ENCODE measurements at regions not wholly inside any gene's neighbourhood (a gene's known extent, or its start where the extent isn't known, plus 50 kb on each side); places are given as distances from the start of the nearest gene placed in this dataset.

DNA sequence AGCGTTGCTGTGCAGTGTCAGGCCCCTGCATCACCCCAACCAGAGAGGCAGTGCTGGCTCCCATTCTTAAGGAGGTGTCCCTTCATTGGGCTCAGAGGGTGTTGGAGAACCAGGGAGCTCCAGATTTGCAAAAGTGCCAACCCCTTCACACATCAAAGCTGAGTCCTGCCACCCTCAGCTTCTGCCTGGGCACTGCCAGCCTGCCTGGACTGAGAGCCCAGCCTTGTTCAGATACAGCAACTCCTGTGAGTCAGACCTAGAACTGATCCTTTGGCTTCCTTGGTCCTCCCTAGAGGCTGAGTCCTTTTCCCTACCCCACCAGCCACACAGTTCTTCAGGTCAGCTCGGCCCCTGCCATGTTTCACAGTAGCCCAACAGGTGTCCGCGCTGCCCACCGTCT, 424.9 kb upstream of the MYT1L start:
- H3K4me3 ChIP-seq (ENCODE audit: low read depth in 1 of 5, low read length in 5 of 5) = no peak overlapping the region
- H3K27me3 ChIP-seq (ENCODE audit: control insufficient read depth in 5 of 5, insufficient read depth in 4 of 5, low read length in 5 of 5) = no peaks in the 10 kb centered on the region
- no peak overlapping the region for H3K9ac ChIP-seq (ENCODE audit: low read length in 5 of 5)
- H3K4me1 ChIP-seq (ENCODE audit: control insufficient read depth in 5 of 5, insufficient read depth in 5 of 5, low read length in 5 of 5) = peaks cover 0 to 20% (median 16%) of the 10 kb centered on the region in 5 donors
- peaks cover 2 to 14% (median 8%) of the 10 kb centered on the region in 5 donors for H3K9me3 ChIP-seq (ENCODE audit: control insufficient read depth in 5 of 5, low read length in 5 of 5)
- no peaks in the 10 kb centered on the region for H3K36me3 ChIP-seq (ENCODE audit: control insufficient read depth in 5 of 5, insufficient read depth in 5 of 5, low read length in 5 of 5)
- no peak overlapping the region for H3K27ac ChIP-seq (ENCODE audit: low read depth, low read length)

- Histone ChIP-seq H3K9me3 (ENCODE audit: control insufficient read depth in 5 of 5, low read length in 5 of 5) (peaks cover 0 to 9% (median 2%) of the 10 kb centered on the region in 5 donors), H3K4me1 (ENCODE audit: control insufficient read depth in 5 of 5, insufficient read depth in 5 of 5, low read length in 5 of 5) (peaks cover 0 to 20% (median 16%) of the 10 kb centered on the region in 5 donors), H3K9ac (ENCODE audit: low read length in 5 of 5) (no peak overlapping the region), H3K36me3 (ENCODE audit: control insufficient read depth in 5 of 5, insufficient read depth in 5 of 5, low read length in 5 of 5) (no peaks in the 10 kb centered on the region), H3K4me3 (ENCODE audit: low read depth in 1 of 5, low read length in 5 of 5) (no peak overlapping the region), H3K27me3 (ENCODE audit: control insufficient read depth in 5 of 5, insufficient read depth in 4 of 5, low read length in 5 of 5) (no peaks in the 10 kb centered on the region), H3K27ac (ENCODE audit: low read depth, low read length) (no peak overlapping the region)
Observed at GRCh38 chr2:2754940-2755339, 423.9 kb upstream of the MYT1L start.

- Histone ChIP-seq H3K36me3 (ENCODE audit: control insufficient read depth in 5 of 5, insufficient read depth in 5 of 5, low read length in 5 of 5) (no peaks in the 10 kb centered on the region), H3K27me3 (ENCODE audit: control insufficient read depth in 5 of 5, insufficient read depth in 4 of 5, low read length in 5 of 5) (no peaks in the 10 kb centered on the region), H3K9me3 (ENCODE audit: control insufficient read depth in 5 of 5, low read length in 5 of 5) (peaks cover 0 to 9% (median 2%) of the 10 kb centered on the region in 5 donors), H3K27ac (ENCODE audit: low read depth, low read length) (no peak overlapping the region), H3K4me1 (ENCODE audit: control insufficient read depth in 5 of 5, insufficient read depth in 5 of 5, low read length in 5 of 5) (peaks cover 0 to 24% (median 19%) of the 10 kb centered on the region in 5 donors), H3K4me3 (ENCODE audit: low read depth in 1 of 5, low read length in 5 of 5) (no peak overlapping the region), H3K9ac (ENCODE audit: low read length in 5 of 5) (no peak overlapping the region)
Observed at GRCh38 chr2:2751715-2752315, 420.7 kb upstream of the MYT1L start.

GRCh38 chr2:2750867-2751714, 420.0 kb upstream of the MYT1L start:
- H3K9ac ChIP-seq (ENCODE audit: low read length in 5 of 5) = no peak overlapping the region
- H3K9me3 ChIP-seq (ENCODE audit: control insufficient read depth in 5 of 5, low read length in 5 of 5) = peaks cover 0 to 9% (median 2%) of the 10 kb centered on the region in 5 donors
- no peaks in the 10 kb centered on the region for H3K27me3 ChIP-seq (ENCODE audit: control insufficient read depth in 5 of 5, insufficient read depth in 4 of 5, low read length in 5 of 5)
- no peak overlapping the region for H3K4me3 ChIP-seq (ENCODE audit: low read depth in 1 of 5, low read length in 5 of 5)
- no peaks in the 10 kb centered on the region for H3K36me3 ChIP-seq (ENCODE audit: control insufficient read depth in 5 of 5, insufficient read depth in 5 of 5, low read length in 5 of 5)
- no peak overlapping the region for H3K27ac ChIP-seq (ENCODE audit: low read depth, low read length)
- peaks cover 0 to 17% (median 12%) of the 10 kb centered on the region in 5 donors for H3K4me1 ChIP-seq (ENCODE audit: control insufficient read depth in 5 of 5, insufficient read depth in 5 of 5, low read length in 5 of 5)

DNA sequence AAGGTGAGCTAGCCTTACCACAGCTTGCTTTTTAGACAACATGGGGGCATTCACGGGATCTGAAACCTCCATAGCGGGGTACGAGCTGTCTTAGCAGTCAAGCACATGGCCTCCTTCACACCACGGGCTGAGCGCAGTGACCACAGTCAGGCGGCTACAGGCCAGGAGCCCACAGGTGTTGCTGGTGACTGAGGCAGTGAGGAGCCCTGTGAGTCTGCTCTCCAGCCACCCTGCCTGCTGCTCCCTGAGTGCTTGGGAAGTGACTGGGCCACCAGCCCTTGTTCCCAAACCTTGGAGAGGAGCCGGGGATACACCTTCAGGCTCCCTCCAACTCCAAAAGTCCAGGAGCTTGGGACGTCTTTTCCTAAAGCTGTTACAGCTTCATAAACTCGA, 418.1 kb upstream of the MYT1L start:
- H3K9ac ChIP-seq (ENCODE audit: low read length in 5 of 5) = no peak overlapping the region
- H3K27ac ChIP-seq (ENCODE audit: low read depth, low read length) = no peak overlapping the region
- peaks cover 0 to 11% (median 7%) of the 10 kb centered on the region in 5 donors for H3K4me1 ChIP-seq (ENCODE audit: control insufficient read depth in 5 of 5, insufficient read depth in 5 of 5, low read length in 5 of 5)
- H3K9me3 ChIP-seq (ENCODE audit: control insufficient read depth in 5 of 5, low read length in 5 of 5) = peaks cover 0 to 8% (median 2%) of the 10 kb centered on the region in 5 donors
- H3K27me3 ChIP-seq (ENCODE audit: control insufficient read depth in 5 of 5, insufficient read depth in 4 of 5, low read length in 5 of 5) = no peaks in the 10 kb centered on the region
- H3K36me3 ChIP-seq (ENCODE audit: control insufficient read depth in 5 of 5, insufficient read depth in 5 of 5, low read length in 5 of 5) = no peaks in the 10 kb centered on the region
- no peak overlapping the region for H3K4me3 ChIP-seq (ENCODE audit: low read depth in 1 of 5, low read length in 5 of 5)

- Histone ChIP-seq H3K9ac (ENCODE audit: low read length in 5 of 5) (no peak overlapping the region), H3K36me3 (ENCODE audit: control insufficient read depth in 5 of 5, insufficient read depth in 5 of 5, low read length in 5 of 5) (no peaks in the 10 kb centered on the region)
Observed at GRCh38 chr2:2748399-2749205, 417.5 kb upstream of the MYT1L start.

DNA sequence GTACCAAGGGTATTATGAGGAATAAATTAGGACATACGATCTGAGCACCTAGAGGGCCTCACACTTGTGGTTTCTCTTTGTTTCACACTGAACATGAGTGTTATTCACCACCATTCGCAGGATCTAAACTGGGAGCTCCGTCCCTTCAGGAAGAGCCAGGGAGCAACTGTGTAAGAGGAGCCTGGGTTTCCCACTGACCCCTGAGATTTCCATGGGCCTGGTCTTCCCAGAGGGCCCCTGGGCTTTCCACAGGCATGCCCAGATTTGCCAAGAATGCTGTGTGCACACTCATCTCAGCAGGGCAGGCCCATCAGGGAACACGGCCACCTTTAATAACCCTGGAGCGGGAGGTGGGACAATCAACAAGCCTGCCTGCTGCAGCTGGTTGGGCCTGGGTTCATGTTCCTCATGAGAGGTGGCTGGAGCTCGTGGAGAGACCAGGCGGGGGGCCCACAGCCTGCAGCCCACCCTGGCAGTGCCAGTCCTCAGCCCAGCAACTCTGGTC, 416.8 kb upstream of the MYT1L start:
- H3K36me3 ChIP-seq (ENCODE audit: control insufficient read depth in 5 of 5, insufficient read depth in 5 of 5, low read length in 5 of 5) = no peaks in the 10 kb centered on the region
- H3K4me3 ChIP-seq (ENCODE audit: low read depth in 1 of 5, low read length in 5 of 5) = no peak overlapping the region
- H3K9me3 ChIP-seq (ENCODE audit: control insufficient read depth in 5 of 5, low read length in 5 of 5) = no peaks in the 10 kb centered on the region
- H3K27me3 ChIP-seq (ENCODE audit: control insufficient read depth in 5 of 5, insufficient read depth in 4 of 5, low read length in 5 of 5) = no peaks in the 10 kb centered on the region
- no peak overlapping the region for H3K27ac ChIP-seq (ENCODE audit: low read depth, low read length)
- no peak overlapping the region for H3K9ac ChIP-seq (ENCODE audit: low read length in 5 of 5)
- peaks cover 0 to 21% (median 14%) of the 10 kb centered on the region in 5 donors for H3K4me1 ChIP-seq (ENCODE audit: control insufficient read depth in 5 of 5, insufficient read depth in 5 of 5, low read length in 5 of 5)

More at GRCh38 chr2:2748399-2749205, 417.5 kb upstream of the MYT1L start:
- peaks cover 0 to 3% (median 2%) of the 10 kb centered on the region in 5 donors for H3K9me3 ChIP-seq (ENCODE audit: control insufficient read depth in 5 of 5, low read length in 5 of 5)
- H3K27ac ChIP-seq (ENCODE audit: low read depth, low read length) = no peak overlapping the region
- H3K27me3 ChIP-seq (ENCODE audit: control insufficient read depth in 5 of 5, insufficient read depth in 4 of 5, low read length in 5 of 5) = no peaks in the 10 kb centered on the region
- peaks cover 0 to 14% (median 8%) of the 10 kb centered on the region in 5 donors for H3K4me1 ChIP-seq (ENCODE audit: control insufficient read depth in 5 of 5, insufficient read depth in 5 of 5, low read length in 5 of 5)
- H3K4me3 ChIP-seq (ENCODE audit: low read depth in 1 of 5, low read length in 5 of 5) = no peak overlapping the region

DNA sequence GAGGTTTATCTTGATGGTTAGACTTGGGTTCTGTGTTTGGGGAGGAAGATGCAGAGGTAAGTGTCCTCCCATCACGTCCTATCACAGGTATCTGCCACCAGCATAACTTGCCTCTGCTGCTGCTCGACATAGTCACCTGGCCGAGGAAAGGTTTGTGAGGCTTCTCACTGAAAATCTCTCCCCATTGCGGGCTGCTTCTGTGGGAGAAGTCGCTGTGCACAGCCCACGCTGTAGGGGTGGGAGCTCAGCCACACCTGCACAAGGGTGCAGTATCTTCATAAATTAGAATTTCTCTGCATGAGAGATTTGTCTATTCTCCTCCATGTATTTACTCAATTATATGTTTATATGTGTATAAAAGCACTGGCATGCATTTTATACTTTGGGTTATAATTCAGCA, 415.7 kb upstream of the MYT1L start:
- no peaks in the 10 kb centered on the region for H3K9me3 ChIP-seq (ENCODE audit: control insufficient read depth in 5 of 5, low read length in 5 of 5)

GRCh38 chr2:2744958-2745715, 414.1 kb upstream of the MYT1L start:
- Histone ChIP-seq H3K4me1 (ENCODE audit: control insufficient read depth in 5 of 5, insufficient read depth in 5 of 5, low read length in 5 of 5) (peaks cover 0 to 25% (median 14%) of the 10 kb centered on the region in 5 donors), H3K27me3 (ENCODE audit: control insufficient read depth in 5 of 5, insufficient read depth in 4 of 5, low read length in 5 of 5) (no peaks in the 10 kb centered on the region), H3K4me3 (ENCODE audit: low read depth in 1 of 5, low read length in 5 of 5) (no peak overlapping the region), H3K9ac (ENCODE audit: low read length in 5 of 5) (no peak overlapping the region), H3K36me3 (ENCODE audit: control insufficient read depth in 5 of 5, insufficient read depth in 5 of 5, low read length in 5 of 5) (no peaks in the 10 kb centered on the region), H3K27ac (ENCODE audit: low read depth, low read length) (no peak overlapping the region), H3K9me3 (ENCODE audit: control insufficient read depth in 5 of 5, low read length in 5 of 5) (no peaks in the 10 kb centered on the region)

More for the DNA sequence above, 415.7 kb upstream of the MYT1L start:
- Histone ChIP-seq H3K4me3 (ENCODE audit: low read depth in 1 of 5, low read length in 5 of 5) (no peak overlapping the region), H3K36me3 (ENCODE audit: control insufficient read depth in 5 of 5, insufficient read depth in 5 of 5, low read length in 5 of 5) (no peaks in the 10 kb centered on the region), H3K9ac (ENCODE audit: low read length in 5 of 5) (no peak overlapping the region), H3K27ac (ENCODE audit: low read depth, low read length) (no peak overlapping the region), H3K27me3 (ENCODE audit: control insufficient read depth in 5 of 5, insufficient read depth in 4 of 5, low read length in 5 of 5) (no peaks in the 10 kb centered on the region), H3K4me1 (ENCODE audit: control insufficient read depth in 5 of 5, insufficient read depth in 5 of 5, low read length in 5 of 5) (peaks cover 0 to 25% (median 14%) of the 10 kb centered on the region in 5 donors)
